Skeletal muscle tissue (tissue), 3 donors: ENCODE measurements at regions not wholly inside any gene's neighbourhood (a gene's known extent, or its start where the extent isn't known, plus 50 kb on each side); places are given as distances from the start of the nearest gene placed in this dataset.

Experiments
- H3K27ac ChIP-seq: one replicate; pipeline ENCODE4 v1.7.0; 2013; ENCODE audit warnings: mild to moderate bottlenecking, low read depth, low read length, inconsistent platforms
- H3K27me3 ChIP-seq, 3 donors: one replicate each; pipeline ENCODE4 v1.7.0; 2013; ENCODE audit warnings: low read length in 3 of 3; ENCODE audit not compliant: control insufficient read depth in 3 of 3, insufficient read depth in 3 of 3
- H3K36me3 ChIP-seq, 3 donors: one replicate each; pipeline ENCODE4 v1.7.0; 2013; ENCODE audit warnings: low read length in 3 of 3; ENCODE audit not compliant: control insufficient read depth in 3 of 3, insufficient read depth in 3 of 3
- H3K4me1 ChIP-seq, 3 donors: one replicate each; pipeline ENCODE4 v1.7.0; 2013; ENCODE audit warnings: low read length in 3 of 3, mild to moderate bottlenecking in 3 of 3; ENCODE audit not compliant: control insufficient read depth in 3 of 3, insufficient read depth in 3 of 3
- H3K4me3 ChIP-seq, 3 donors: one replicate each; pipeline ENCODE4 v1.7.0; 2013; ENCODE audit warnings: low read length in 3 of 3
- H3K9ac ChIP-seq, 3 donors: one replicate each; pipeline ENCODE4 v1.7.0; 2013; ENCODE audit warnings: low read length in 3 of 3, mild to moderate bottlenecking in 3 of 3, moderate library complexity in 2 of 3, low read depth in 1 of 3
- H3K9me3 ChIP-seq, 3 donors: one replicate each; pipeline ENCODE4 v1.7.0; 2013; ENCODE audit warnings: low read length in 3 of 3; ENCODE audit not compliant: control insufficient read depth in 3 of 3
- donor health status: Osteomylitis.

- no peak overlapping the region for H3K27ac ChIP-seq
Observed at GRCh38 chr11:92688416-92688815, 281.0 kb upstream of the MTNR1B start.

GRCh38 chr11:92692826-92693546 is 276.5 kb upstream of the MTNR1B start:
- H3K36me3 ChIP-seq = no peaks in the 10 kb centered on the region
- no peak overlapping the region for H3K27ac ChIP-seq
- H3K9me3 ChIP-seq = no peaks in the 10 kb centered on the region
- H3K9ac ChIP-seq = no peak overlapping the region
- H3K27me3 ChIP-seq = no peaks in the 10 kb centered on the region
- no peak overlapping the region for H3K4me3 ChIP-seq
- no peaks in the 10 kb centered on the region for H3K4me1 ChIP-seq

More at GRCh38 chr11:92688416-92688815, 281.0 kb upstream of the MTNR1B start:
- Histone ChIP-seq H3K4me1 (no peaks in the 10 kb centered on the region), H3K9ac (no peak overlapping the region), H3K27me3 (no peaks in the 10 kb centered on the region), H3K9me3 (no peaks in the 10 kb centered on the region), H3K36me3 (no peaks in the 10 kb centered on the region), H3K4me3 (no peak overlapping the region)

GRCh38 chr11:92696076-92696475 is 273.4 kb upstream of the MTNR1B start:
- no peak overlapping the region for H3K27ac ChIP-seq
- H3K9ac ChIP-seq = no peak overlapping the region
- no peaks in the 10 kb centered on the region for H3K27me3 ChIP-seq
- no peaks in the 10 kb centered on the region for H3K9me3 ChIP-seq
- no peak overlapping the region for H3K4me3 ChIP-seq
- no peaks in the 10 kb centered on the region for H3K36me3 ChIP-seq
- no peaks in the 10 kb centered on the region for H3K4me1 ChIP-seq

- Histone ChIP-seq H3K9ac (no peak overlapping the region), H3K9me3 (no peaks in the 10 kb centered on the region), H3K4me1 (no peaks in the 10 kb centered on the region), H3K4me3 (no peak overlapping the region), H3K27ac (no peak overlapping the region), H3K36me3 (no peaks in the 10 kb centered on the region), H3K27me3 (no peaks in the 10 kb centered on the region)
Observed at GRCh38 chr11:92697461-92698312, 271.8 kb upstream of the MTNR1B start.

- Histone ChIP-seq H3K36me3 (no peaks in the 10 kb centered on the region), H3K4me1 (no peaks in the 10 kb centered on the region), H3K4me3 (no peak overlapping the region), H3K27ac (no peak overlapping the region), H3K9ac (no peak overlapping the region), H3K9me3 (no peaks in the 10 kb centered on the region), H3K27me3 (no peaks in the 10 kb centered on the region)
Observed at GRCh38 chr11:92698742-92699141, 270.7 kb upstream of the MTNR1B start.

GRCh38 chr11:92702037-92702804 is 267.2 kb upstream of the MTNR1B start:
- H3K4me3 ChIP-seq = no peak overlapping the region
- peaks cover 0 to 3% (median 2%) of the 10 kb centered on the region in 3 donors for H3K4me1 ChIP-seq
- H3K36me3 ChIP-seq = no peaks in the 10 kb centered on the region
- H3K27ac ChIP-seq = no peak overlapping the region
- H3K9ac ChIP-seq = no peak overlapping the region
- H3K27me3 ChIP-seq = no peaks in the 10 kb centered on the region
- no peaks in the 10 kb centered on the region for H3K9me3 ChIP-seq

GRCh38 chr11:92702805-92703448 is 266.5 kb upstream of the MTNR1B start:
- Histone ChIP-seq H3K27ac (no peak overlapping the region), H3K4me1 (peaks cover 0 to 4% (median 3%) of the 10 kb centered on the region in 3 donors), H3K4me3 (no peak overlapping the region), H3K9me3 (no peaks in the 10 kb centered on the region), H3K36me3 (no peaks in the 10 kb centered on the region), H3K27me3 (no peaks in the 10 kb centered on the region), H3K9ac (no peak overlapping the region)

- no peaks in the 10 kb centered on the region for H3K27me3 ChIP-seq
- no peaks in the 10 kb centered on the region for H3K9me3 ChIP-seq
Observed at GRCh38 chr11:92703449-92703830, 266.0 kb upstream of the MTNR1B start.

GRCh38 chr11:92707173-92707619 is 262.3 kb upstream of the MTNR1B start:
- no peak overlapping the region for H3K9ac ChIP-seq
- no peaks in the 10 kb centered on the region for H3K9me3 ChIP-seq
- no peak overlapping the region for H3K27ac ChIP-seq
- peaks cover 0 to 4% (median 3%) of the 10 kb centered on the region in 3 donors for H3K4me1 ChIP-seq
- no peaks in the 10 kb centered on the region for H3K27me3 ChIP-seq
- no peaks in the 10 kb centered on the region for H3K36me3 ChIP-seq
- peak overlapping the region in 1 of 3 donors; percentile 11 for H3K4me3 ChIP-seq

More at GRCh38 chr11:92703449-92703830, 266.0 kb upstream of the MTNR1B start:
- Histone ChIP-seq H3K36me3 (no peaks in the 10 kb centered on the region), H3K4me3 (no peak overlapping the region), H3K9ac (no peak overlapping the region), H3K4me1 (peaks cover 0 to 4% (median 3%) of the 10 kb centered on the region in 3 donors), H3K27ac (no peak overlapping the region)
